GM12878 (cell line): ENCODE measurements at regions not wholly inside any gene's neighbourhood (a gene's known extent, or its start where the extent isn't known, plus 50 kb on each side); places are given as distances from the start of the nearest gene placed in this dataset.

Source experiments
- ATAC-seq: fragments of 200-7000 bp; cut with Tn5 transposase; 3 replicates; pipeline ENCODE4 v1.9.1; 2020; ENCODE audit warnings: mild to moderate bottlenecking, moderate library complexity
- BruUV-seq: library from RNA; stranded (reverse); fragments of 400-500 nt; replicated peaks from 2 replicates; lab custom pipeline; 2021; lab: Mats Ljungman, UMichigan
- CTCF ChIA-PET: fragments of 300-600 bp; sonication (Branson Sonifier 250); formaldehyde crosslinking; extraction: SDS; loops from one replicate; lab custom pipeline; 2021; ENCODE audit warnings: inconsistent platforms; lab: Yijun Ruan, JAX
- POLR2A ChIA-PET: fragments of 350-600 bp; formaldehyde crosslinking; extraction: SDS; loops from one replicate; lab custom pipeline; 2021; ENCODE audit warnings: inconsistent platforms; lab: Charles Lee
- RAD21 ChIA-PET: fragments of 300-600 bp; sonication (Branson Sonifier 250); formaldehyde crosslinking; loops from one replicate; lab custom pipeline; 2023; ENCODE audit warnings: antibody characterized with exemption; ENCODE audit not compliant: unreplicated experiment; lab: Charles Lee
- SMC1A ChIA-PET: fragments of 300-600 bp; sonication (Branson Sonifier 250); formaldehyde crosslinking; loops from one replicate; lab custom pipeline; 2023; ENCODE audit not compliant: unreplicated experiment, uncharacterized antibody; lab: Charles Lee
- DNase-seq: peaks from one replicate; pipeline ENCODE4 v3.0.0-alpha.2; 2011; ENCODE audit warnings: low read depth, low spot score
- FAIRE-seq: peaks from 3 replicates; lab custom pipeline; 2011; peaks lifted over from hg19 to GRCh38; lab: Jason Lieb, UNC
- H2AFZ ChIP-seq: 2 replicates; pipeline ENCODE4 v1.6.0; 2011; ENCODE audit warnings: low read depth, low read length, control low read depth; ENCODE audit not compliant: control insufficient read depth
- H3K27ac ChIP-seq: 2 replicates; pipeline ENCODE4 v1.5.1; 2011; ENCODE audit warnings: control low read depth; ENCODE audit not compliant: control insufficient read depth, insufficient read depth
- H3K27me3 ChIP-seq, 2 experiments: replicated peaks in 1 of 2; 2 replicates each; pipeline versions ENCODE4 v1.6.0 to v1.6.1; 2011; ENCODE audit warnings: low read length in 1 of 2; ENCODE audit not compliant: control insufficient read depth in 2 of 2, insufficient read depth in 2 of 2
- H3K36me3 ChIP-seq, 2 experiments: 2 replicates each; pipeline ENCODE4 v1.5.1; 2011; ENCODE audit warnings: low read length in 1 of 2; ENCODE audit not compliant: control insufficient read depth in 2 of 2, insufficient read depth in 2 of 2
- H3K4me1 ChIP-seq: 2 replicates; pipeline ENCODE4 v1.6.1; 2011; ENCODE audit warnings: mild to moderate bottlenecking, low read length, moderate library complexity, mixed read lengths; ENCODE audit not compliant: control insufficient read depth, insufficient read depth
- H3K4me2 ChIP-seq: 2 replicates; pipeline ENCODE4 v1.6.0; 2011; ENCODE audit warnings: control low read depth; ENCODE audit not compliant: control insufficient read depth, insufficient read depth
- H3K4me3 ChIP-seq: fragments of 200-600 bp; sonication (generic); 2 replicates; pipeline ENCODE4 v1.5.1; 2016
- H3K79me2 ChIP-seq: 2 replicates; pipeline ENCODE4 v1.6.0; 2011; ENCODE audit warnings: low read length; ENCODE audit not compliant: control insufficient read depth, insufficient read depth
- H3K9ac ChIP-seq: 2 replicates; pipeline ENCODE4 v1.8.0; 2011; ENCODE audit warnings: low read length, control low read depth, mixed read lengths; ENCODE audit not compliant: control insufficient read depth, insufficient read depth
- H3K9me3 ChIP-seq: replicated peaks from 3 replicates; pipeline ENCODE4 v1.5.1; 2011; ENCODE audit warnings: mild to moderate bottlenecking, low read length; ENCODE audit not compliant: control insufficient read depth, insufficient read depth
- H4K20me1 ChIP-seq: 2 replicates; pipeline ENCODE4 v1.6.0; 2011; ENCODE audit not compliant: control insufficient read depth, insufficient read depth
- ATF7 ChIP-seq: fragments of 450-650 bp; IDR thresholded peaks from 2 replicates; pipeline ENCODE4 v1.6.1; 2016; ENCODE audit warnings: low read depth, mild to moderate bottlenecking
- FOXM1 ChIP-seq: IDR thresholded peaks from 2 replicates; pipeline ENCODE4 v1.6.1; 2012; ENCODE audit warnings: low read depth, mild to moderate bottlenecking, inconsistent platforms, low read length, moderate library complexity
- MEF2A ChIP-seq: IDR thresholded peaks from 2 replicates; pipeline ENCODE4 v1.6.1; 2011; ENCODE audit warnings: low read depth, mild to moderate bottlenecking, low read length, moderate library complexity; ENCODE audit not compliant: insufficient read depth
- NFIC ChIP-seq: IDR thresholded peaks from 2 replicates; pipeline ENCODE4 v1.6.1; 2012; ENCODE audit warnings: low read depth, mild to moderate bottlenecking, inconsistent platforms, low read length, moderate library complexity
- SIN3A ChIP-seq: IDR thresholded peaks from 2 replicates; pipeline ENCODE4 v1.6.1; 2012; ENCODE audit warnings: low read depth, low read length, improper control_type of control experiment
- SPI1 ChIP-seq: IDR thresholded peaks from 2 replicates; pipeline ENCODE4 v1.6.1; 2011; ENCODE audit warnings: low read depth, mild to moderate bottlenecking, low read length, moderate library complexity, borderline replicate concordance; ENCODE audit not compliant: insufficient read depth
- SRF ChIP-seq, 2 experiments: IDR thresholded peaks; 2 replicates each; pipeline ENCODE4 v1.6.1; 2011; ENCODE audit warnings: low read depth in 2 of 2, low read length in 2 of 2, mild to moderate bottlenecking in 1 of 2, moderate library complexity in 1 of 2
- SUPT20H ChIP-seq: IDR thresholded peaks from 2 replicates; pipeline ENCODE4 v1.6.1; 2011; ENCODE audit warnings: low read depth, mild to moderate bottlenecking, low read length, moderate library complexity, borderline replicate concordance; ENCODE audit not compliant: control insufficient read depth
- WGBS: methylation state at CpG from one replicate; pipeline ENCODE4 v1.1.6; 2016; ENCODE audit warnings: low lambda C conversion rate; ENCODE audit not compliant: insufficient replicate concordance, insufficient coverage; ENCODE audit errors: missing lambda C conversion rate; 5-methylcytosine and 5-hydroxymethylcytosine counted together
- in situ Hi-C: fragments of 300-500 bp; cut with MboI; formaldehyde crosslinking; loops from 9 replicates; pipeline ENCODE4 v1.14.3; 2018; ENCODE audit warnings: mixed read lengths
- intact Hi-C: fragments of 100-400 bp; cut with micrococcal nuclease; formaldehyde crosslinking; loops from one replicate; pipeline ENCODE4 v1.14.2; 2022; ENCODE audit not compliant: unreplicated experiment
- TF ChIP-seq, protein P1 (sequence below): IDR thresholded peaks from 2 replicates; pipeline ENCODE4 v1.6.1; 2011; ENCODE audit warnings: low read depth, mild to moderate bottlenecking, low read length, moderate library complexity, borderline replicate concordance; ENCODE audit errors: extremely low read depth
- TF ChIP-seq, protein P2 (sequence below): IDR thresholded peaks from 2 replicates; pipeline ENCODE4 v1.6.1; 2012; ENCODE audit warnings: low read length, inconsistent platforms
- TF ChIP-seq, protein P3 (sequence below): IDR thresholded peaks from 2 replicates; pipeline ENCODE4 v1.6.1; 2011; ENCODE audit warnings: low read depth, low read length, improper control_type of control experiment, borderline replicate concordance

DNA sequence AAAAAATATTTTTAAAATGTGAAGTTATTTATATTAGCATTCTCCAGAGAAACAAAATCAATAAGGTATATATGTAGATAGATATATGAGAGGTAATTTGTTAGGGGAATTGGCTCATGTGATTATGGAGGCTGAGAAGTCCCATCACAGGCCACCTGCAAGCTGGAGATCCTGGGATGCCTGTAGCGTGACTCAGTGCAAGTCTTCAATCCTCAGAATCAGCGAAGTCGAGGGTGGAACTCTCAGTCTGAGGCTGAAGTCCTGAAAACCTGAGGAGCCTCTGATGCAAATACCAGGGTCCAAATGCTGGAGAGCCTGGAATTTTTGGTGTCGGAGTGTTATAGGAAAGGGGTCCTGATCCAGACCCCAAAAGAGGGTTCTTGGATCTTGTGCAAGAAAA, 658.5 kb downstream of the USP25 start (continued):
- TF ChIP-seq, protein P1, sequence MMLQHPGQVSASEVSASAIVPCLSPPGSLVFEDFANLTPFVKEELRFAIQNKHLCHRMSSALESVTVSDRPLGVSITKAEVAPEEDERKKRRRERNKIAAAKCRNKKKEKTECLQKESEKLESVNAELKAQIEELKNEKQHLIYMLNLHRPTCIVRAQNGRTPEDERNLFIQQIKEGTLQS, result no peak
- TF ChIP-seq NFIC (no peak), SIN3A (no peak), SPI1 (no peak), ATF7 (no peak)
- TF ChIP-seq, protein P2, sequence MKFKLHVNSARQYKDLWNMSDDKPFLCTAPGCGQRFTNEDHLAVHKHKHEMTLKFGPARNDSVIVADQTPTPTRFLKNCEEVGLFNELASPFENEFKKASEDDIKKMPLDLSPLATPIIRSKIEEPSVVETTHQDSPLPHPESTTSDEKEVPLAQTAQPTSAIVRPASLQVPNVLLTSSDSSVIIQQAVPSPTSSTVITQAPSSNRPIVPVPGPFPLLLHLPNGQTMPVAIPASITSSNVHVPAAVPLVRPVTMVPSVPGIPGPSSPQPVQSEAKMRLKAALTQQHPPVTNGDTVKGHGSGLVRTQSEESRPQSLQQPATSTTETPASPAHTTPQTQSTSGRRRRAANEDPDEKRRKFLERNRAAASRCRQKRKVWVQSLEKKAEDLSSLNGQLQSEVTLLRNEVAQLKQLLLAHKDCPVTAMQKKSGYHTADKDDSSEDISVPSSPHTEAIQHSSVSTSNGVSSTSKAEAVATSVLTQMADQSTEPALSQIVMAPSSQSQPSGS, result no peak
- TF ChIP-seq, all 136 proteins: peak for 0

- H3K9me3 ChIP-seq, result no peaks in the 10 kb centered on the region
- ATAC-seq, result no peak
- H3K79me2 ChIP-seq, result no peaks in the 10 kb centered on the region
- ChIA-PET POLR2A (no interaction called here), SMC1A (no interaction called here), RAD21 (no interaction called here), CTCF (interaction anchor here (0.7 kb wide), 1 partner anchor 1815 kb away, joined by 3 read pairs; no protein-coding TSS in a partner anchor)
- no peak overlapping the region for H3K27ac ChIP-seq
- no peak overlapping the region for H3K4me2 ChIP-seq
- in situ Hi-C loops, result no loop called here
- FAIRE-seq, result no peak
- H3K4me1 ChIP-seq, result no peaks in the 10 kb centered on the region
- H4K20me1 ChIP-seq, result no peaks in the 10 kb centered on the region
- H3K4me3 ChIP-seq, result no peak overlapping the region
- WGBS, result 0% methylated on average over 2 of the region's 2 CpGs
- no peak overlapping the region for H3K9ac ChIP-seq
- H3K27me3 ChIP-seq, result no peaks in the 10 kb centered on the region
- no TSS peak for BruUV-seq
- H2AFZ ChIP-seq, result no peak overlapping the region
- H3K36me3 ChIP-seq, result no peaks in the 10 kb centered on the region
- DNase-seq, result no peak
- no peak for TF ChIP-seq SUPT20H
- no peak for TF ChIP-seq MEF2A
- TF ChIP-seq, protein P3, sequence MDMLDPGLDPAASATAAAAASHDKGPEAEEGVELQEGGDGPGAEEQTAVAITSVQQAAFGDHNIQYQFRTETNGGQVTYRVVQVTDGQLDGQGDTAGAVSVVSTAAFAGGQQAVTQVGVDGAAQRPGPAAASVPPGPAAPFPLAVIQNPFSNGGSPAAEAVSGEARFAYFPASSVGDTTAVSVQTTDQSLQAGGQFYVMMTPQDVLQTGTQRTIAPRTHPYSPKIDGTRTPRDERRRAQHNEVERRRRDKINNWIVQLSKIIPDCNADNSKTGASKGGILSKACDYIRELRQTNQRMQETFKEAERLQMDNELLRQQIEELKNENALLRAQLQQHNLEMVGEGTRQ, result no peak
- no peak for TF ChIP-seq FOXM1
- TF ChIP-seq SRF (IDR thresholded peaks at IDR 0.05; ENCODE audit: low read depth in 2 of 2, low read length in 2 of 2), result no peak
- intact Hi-C loops, result no loop called here
Measured at GRCh38 chr21:16388911-16389560, 659.3 kb downstream of the USP25 start.
